Right lobe of liver (tissue), 4 donors: ENCODE measurements at regions not wholly inside any gene's neighbourhood (a gene's known extent, or its start where the extent isn't known, plus 50 kb on each side); places are given as distances from the start of the nearest gene placed in this dataset.

Source experiments
- POLR2A ChIP-seq: fragments of 450-650 bp; IDR thresholded peaks from one replicate; pipeline ENCODE4 v1.6.1; 2017; ENCODE audit warnings: antibody characterized with exemption, mild to moderate bottlenecking
- TF ChIP-seq, protein P1 (sequence below), 4 donors: fragments of 200-600 bp in 3 of 4; fragments of 450-650 bp in 1 of 4; IDR thresholded peaks; one replicate each; pipeline versions ENCODE4 v1.5.1 to v1.8.0; 2016 to 2022; ENCODE audit warnings: antibody characterized with exemption in 4 of 4, mild to moderate bottlenecking in 2 of 4
- donor health status: DM: no; HTN: no; CAD: no.
- donor health status: DM: no; HTN: no; CAD: no.
- donor health status: DM: no; HTN: yes; CAD: no.

DNA sequence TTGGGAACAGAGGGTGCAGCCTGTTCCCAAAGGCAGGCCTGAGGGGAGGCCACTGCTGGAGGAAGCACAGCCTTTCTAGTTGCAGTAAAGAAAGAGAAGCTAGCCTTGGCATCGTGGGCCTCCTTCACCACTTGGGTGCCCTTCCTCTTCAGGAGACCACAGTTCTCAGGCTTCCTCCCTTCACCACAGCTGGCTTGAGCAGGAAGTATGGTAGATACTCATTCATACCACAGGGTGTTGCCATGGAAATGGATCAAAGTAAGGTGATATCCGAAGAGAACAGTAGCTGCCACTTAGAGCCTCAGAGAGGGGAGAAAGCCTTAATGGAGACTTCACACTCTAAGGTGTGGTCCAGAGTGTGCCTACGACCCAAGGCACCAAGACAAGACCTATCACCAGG lies 120.4 kb upstream of the RIPOR2 start:
- TF ChIP-seq, protein P1, sequence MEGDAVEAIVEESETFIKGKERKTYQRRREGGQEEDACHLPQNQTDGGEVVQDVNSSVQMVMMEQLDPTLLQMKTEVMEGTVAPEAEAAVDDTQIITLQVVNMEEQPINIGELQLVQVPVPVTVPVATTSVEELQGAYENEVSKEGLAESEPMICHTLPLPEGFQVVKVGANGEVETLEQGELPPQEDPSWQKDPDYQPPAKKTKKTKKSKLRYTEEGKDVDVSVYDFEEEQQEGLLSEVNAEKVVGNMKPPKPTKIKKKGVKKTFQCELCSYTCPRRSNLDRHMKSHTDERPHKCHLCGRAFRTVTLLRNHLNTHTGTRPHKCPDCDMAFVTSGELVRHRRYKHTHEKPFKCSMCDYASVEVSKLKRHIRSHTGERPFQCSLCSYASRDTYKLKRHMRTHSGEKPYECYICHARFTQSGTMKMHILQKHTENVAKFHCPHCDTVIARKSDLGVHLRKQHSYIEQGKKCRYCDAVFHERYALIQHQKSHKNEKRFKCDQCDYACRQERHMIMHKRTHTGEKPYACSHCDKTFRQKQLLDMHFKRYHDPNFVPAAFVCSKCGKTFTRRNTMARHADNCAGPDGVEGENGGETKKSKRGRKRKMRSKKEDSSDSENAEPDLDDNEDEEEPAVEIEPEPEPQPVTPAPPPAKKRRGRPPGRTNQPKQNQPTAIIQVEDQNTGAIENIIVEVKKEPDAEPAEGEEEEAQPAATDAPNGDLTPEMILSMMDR (IDR thresholded peaks at IDR 0.05), result no peak
- TF ChIP-seq POLR2A, result no peak
